G401 (cell line): ENCODE measurements at regions not wholly inside any gene's neighbourhood (a gene's known extent, or its start where the extent isn't known, plus 50 kb on each side); places are given as distances from the start of the nearest gene placed in this dataset.
A peak's percentile ranks its signal among the peaks of the same experiment; 100 is the strongest.

ENCODE experiments used
- DNase-seq: peaks from one replicate; pipeline ENCODE4 v3.0.0-alpha.2; 2015; ENCODE audit warnings: low spot score
- in situ Hi-C: cut with HindIII; loops from 2 replicates; pipeline ENCODE4 v1.10.0; 2016; ENCODE audit warnings: low sequenced_read_pairs, mixed read lengths

- in situ Hi-C loops, result no loop called here
- DNase-seq, result no peak
Measured at GRCh38 chr9:3161912-3162311, 318.0 kb upstream of the PUM3 start.

DNA sequence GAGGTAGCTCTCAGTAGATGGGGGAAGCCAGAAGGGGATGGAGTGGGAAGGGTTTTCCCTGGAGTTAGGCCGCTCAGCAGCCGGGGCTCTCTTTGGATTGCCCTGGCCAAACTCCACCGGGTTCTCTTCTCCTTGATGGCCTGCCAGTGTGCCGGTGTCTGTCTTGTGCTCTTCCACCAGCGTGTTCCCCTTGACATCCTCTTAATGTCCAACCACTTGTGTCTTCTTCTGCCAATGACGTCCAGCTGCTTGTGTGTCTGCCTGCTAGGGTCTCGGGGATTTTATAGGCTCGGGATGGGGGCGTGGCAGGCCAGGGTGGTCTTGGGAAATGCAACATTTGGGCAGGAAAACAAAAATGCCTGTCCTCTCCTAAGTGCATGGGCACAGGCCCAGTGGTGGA, 313.1 kb upstream of the PUM3 start:
- in situ Hi-C loops, result no loop called here
- no peak for DNase-seq

- in situ Hi-C loops, result no loop called here
- no peak for DNase-seq
Measured at GRCh38 chr9:3151672-3152576, 308.0 kb upstream of the PUM3 start.

DNA sequence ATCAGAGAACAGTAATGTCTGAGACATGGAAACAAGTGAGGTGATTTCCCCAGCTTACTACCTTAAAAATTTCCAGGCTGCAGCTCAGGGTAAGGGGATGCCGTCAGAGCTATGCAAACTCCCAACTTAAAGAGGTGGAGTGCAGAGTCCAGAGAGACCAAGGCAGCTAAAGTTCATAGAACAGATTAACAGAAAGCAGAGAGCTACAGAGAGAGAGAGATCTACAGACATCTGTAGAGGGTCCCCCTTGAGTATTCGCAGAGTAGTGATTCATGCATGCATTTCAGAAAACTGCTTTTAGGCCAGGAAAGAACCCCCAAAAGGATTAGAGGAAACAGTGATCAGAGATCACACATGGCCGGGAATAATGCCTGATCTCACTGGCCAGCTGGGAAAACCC, 306.2 kb upstream of the PUM3 start:
- in situ Hi-C loops, result no loop called here
- no peak for DNase-seq

DNA sequence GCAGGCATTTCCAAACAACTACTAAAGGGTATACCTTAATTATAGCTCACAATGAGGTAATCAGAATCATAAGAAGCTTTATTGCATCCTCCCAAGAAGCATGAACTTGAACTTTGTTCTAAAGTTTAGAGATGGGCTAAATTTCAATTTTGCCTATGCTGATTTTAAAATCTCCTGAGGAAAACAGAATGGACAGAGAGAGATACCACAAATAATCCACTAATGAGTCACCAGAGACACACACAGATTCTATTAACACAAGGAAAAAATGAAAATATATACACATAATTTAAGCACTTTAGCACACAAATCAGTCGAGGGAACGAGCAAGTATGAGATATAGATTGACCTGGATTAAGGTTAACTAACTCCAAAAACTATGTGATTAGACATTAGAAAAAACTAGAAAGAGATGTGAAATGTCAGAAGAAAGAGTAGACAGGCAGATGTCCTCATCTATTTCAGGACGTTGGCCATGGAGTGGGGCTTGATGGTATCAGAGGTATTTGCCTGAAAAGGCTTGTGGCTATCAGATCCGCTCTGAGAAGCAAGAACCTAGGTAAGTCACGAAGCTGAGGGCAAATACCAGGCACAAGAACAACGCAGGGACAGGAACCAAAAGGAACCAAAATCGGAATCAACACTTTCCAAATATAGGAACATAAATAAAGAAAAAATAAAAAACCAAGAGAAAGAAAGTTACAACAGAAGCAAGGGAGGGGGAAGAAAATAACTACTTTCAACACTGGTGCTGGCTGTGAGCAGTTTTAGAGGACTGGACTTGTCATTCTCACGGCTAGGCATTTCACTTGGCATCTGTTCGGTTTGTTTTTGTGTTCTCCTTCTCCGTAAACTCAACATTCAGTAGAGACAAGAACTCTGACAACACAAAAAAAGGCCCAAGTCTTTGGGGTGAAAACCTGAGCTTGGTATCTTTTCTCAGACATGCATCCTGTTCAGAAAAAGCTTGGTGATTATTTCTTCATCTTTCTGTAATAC, 294.6 kb upstream of the PUM3 start:
- DNase-seq, result peak; percentile 77
- in situ Hi-C loops, result no loop called here

DNA sequence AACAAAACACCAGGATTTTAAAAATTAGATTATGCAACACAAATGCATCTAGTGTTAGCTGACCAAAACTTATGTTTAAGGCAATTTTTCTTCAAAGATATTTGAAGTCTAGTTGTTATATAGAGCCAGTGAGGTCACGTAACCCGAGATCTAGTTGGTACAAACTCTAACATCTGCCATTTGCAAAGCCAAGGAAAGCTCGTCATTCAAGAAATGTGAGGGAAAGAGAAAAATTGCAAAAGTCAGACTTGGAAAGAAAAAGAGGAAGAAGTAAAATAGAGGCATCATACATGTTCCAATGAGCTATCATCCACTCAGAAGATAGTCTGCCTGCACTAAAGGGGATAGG, 293.4 kb upstream of the PUM3 start:
- in situ Hi-C loops, result no loop called here
- no peak for DNase-seq

DNA sequence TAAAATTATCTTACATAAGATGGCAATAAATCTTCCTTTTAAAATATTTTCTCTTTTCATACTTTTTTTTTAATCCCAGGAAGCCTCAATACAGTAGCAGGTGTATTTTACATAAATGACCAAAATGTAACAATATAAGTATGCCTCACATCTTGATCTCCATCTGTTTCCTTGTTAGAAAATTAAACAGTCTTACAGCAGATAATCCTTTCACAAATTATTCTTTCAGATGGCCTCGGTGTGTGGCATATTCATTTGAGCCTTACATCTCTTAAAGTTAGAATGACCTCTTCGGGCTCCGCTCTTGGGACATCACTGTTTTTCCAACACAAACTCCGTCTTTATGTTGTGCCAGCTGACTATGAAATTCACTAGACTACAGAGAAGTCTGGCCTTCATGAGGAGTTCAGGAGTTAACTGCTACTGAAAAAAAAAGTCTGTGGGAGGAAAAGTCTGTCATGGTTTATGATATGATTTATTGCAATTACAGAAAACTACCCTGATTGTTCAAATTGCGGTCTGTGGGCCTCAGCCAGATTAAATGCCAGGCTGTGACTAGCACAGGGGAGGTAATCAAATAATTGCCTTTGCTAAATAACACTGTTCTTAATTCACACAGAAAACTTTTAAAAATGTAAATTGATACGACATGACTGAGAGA, 292.9 kb upstream of the PUM3 start:
- no peak for DNase-seq
- in situ Hi-C loops, result no loop called here

- in situ Hi-C loops, result no loop called here
- DNase-seq, result no peak
Measured at GRCh38 chr9:3136230-3136629, 292.3 kb upstream of the PUM3 start.

- in situ Hi-C loops, result no loop called here
- DNase-seq, result no peak
Measured at GRCh38 chr9:3127564-3127963, 283.7 kb upstream of the PUM3 start.

GRCh38 chr9:3125602-3126405, 281.9 kb upstream of the PUM3 start:
- DNase-seq, result no peak
- in situ Hi-C loops, result no loop called here

- no peak for DNase-seq
- in situ Hi-C loops, result no loop called here
Measured at GRCh38 chr9:3124001-3124400, 280.1 kb upstream of the PUM3 start.

- no peak for DNase-seq
- in situ Hi-C loops, result no loop called here
Measured at GRCh38 chr9:3118081-3118480, 274.2 kb upstream of the PUM3 start.

DNA sequence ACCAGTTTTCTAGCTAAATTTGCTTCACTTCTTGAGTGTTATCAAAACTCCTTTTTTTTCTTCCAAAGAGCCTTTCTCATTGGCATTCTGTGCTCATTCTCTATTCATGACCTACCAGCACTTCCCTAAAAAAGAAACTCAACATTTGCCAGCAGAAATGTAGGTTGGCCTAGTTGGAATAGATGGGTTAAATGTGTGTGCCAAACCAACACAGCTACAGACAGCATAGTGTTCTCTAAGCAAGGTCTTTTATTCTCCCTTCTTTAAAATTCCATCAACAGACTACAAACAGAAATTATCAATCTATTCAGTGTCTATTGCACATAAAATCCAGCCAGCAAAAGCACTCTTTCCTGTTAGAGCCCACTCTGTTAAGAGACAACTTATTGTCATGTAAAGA, 255.8 kb upstream of the PUM3 start:
- in situ Hi-C loops, result no loop called here
- DNase-seq, result peak; percentile 92

GRCh38 chr9:3088219-3088618, 244.3 kb upstream of the PUM3 start:
- in situ Hi-C loops, result no loop called here
- DNase-seq, result no peak

- no peak for DNase-seq
- in situ Hi-C loops, result no loop called here
Measured at GRCh38 chr9:3087697-3088096, 243.8 kb upstream of the PUM3 start.

- DNase-seq, result no peak
- in situ Hi-C loops, result no loop called here
Measured at GRCh38 chr9:3080951-3081350, 237.1 kb upstream of the PUM3 start.

DNA sequence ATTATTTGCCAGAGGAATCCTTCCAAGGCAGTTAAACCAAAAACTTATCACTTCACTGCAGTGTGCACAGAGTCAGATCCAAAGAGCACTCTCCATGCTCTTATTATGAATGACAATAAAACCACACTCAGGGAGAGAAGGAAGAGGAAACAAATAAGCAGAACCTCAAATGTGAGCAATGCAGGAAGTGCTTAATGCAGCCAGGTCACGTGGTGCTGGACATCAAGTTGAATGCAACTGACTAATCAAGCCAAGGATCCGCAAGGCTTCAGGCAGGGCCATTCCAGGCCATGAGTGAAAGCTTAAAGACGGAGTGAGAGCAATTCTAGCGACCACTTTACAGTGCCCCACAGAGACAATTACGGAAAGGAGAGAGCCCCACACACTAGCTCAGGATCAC, 230.4 kb upstream of the PUM3 start:
- DNase-seq, result no peak
- in situ Hi-C loops, result no loop called here

- in situ Hi-C loops, result no loop called here
- DNase-seq, result no peak
Measured at GRCh38 chr9:3066591-3066990, 222.7 kb upstream of the PUM3 start.
